Activated CD4-positive, alpha-beta T cell treated with anti-CD3 and anti-CD28 coated beads, Interleukin-2, Interleukin-6, amounts not matched to agents 100 ng/mL and 50 ng/mL, durations not matched to agents 16 hours and 8 hours (primary cell): ENCODE measurements at regions not wholly inside any gene's neighbourhood (a gene's known extent, or its start where the extent isn't known, plus 50 kb on each side); places are given as distances from the start of the nearest gene placed in this dataset.
"Not testable (repeated sequence)": the region's sequence is repeated elsewhere in the genome, so short reads cannot be mapped to it uniquely, and the experiment has no call there.

Experiments
- DNase-seq: peaks from one replicate; pipeline ENCODE4 v3.0.0-alpha.2; 2020

DNA sequence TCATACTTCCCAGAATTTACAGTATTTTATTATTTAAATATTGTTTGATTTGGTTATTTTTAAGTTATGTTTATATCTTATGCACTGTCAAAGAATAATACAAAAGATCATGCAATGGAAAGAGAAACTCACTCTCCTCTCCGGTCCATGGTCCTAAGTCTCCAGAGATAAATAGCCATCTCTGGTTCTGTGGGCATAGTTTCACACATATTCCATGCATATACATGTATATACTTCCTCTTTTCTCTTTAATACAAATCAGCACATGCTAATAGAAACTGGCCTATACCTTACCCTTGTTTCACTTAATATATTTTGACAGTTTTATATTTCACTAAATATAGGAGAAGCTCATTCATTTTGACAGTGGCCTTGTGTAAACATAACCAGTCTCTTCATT is 901.7 kb upstream of the CITED2 start:
- no peak for DNase-seq

- no peak for DNase-seq
These were observed 901.3 kb upstream of the CITED2 start for GRCh38 chr6:140275725-140276124.

- DNase-seq = no peak
These were observed 900.1 kb upstream of the CITED2 start for GRCh38 chr6:140274548-140274947.

- DNase-seq = no peak
These were observed 897.4 kb upstream of the CITED2 start for GRCh38 chr6:140271759-140272377.

DNA sequence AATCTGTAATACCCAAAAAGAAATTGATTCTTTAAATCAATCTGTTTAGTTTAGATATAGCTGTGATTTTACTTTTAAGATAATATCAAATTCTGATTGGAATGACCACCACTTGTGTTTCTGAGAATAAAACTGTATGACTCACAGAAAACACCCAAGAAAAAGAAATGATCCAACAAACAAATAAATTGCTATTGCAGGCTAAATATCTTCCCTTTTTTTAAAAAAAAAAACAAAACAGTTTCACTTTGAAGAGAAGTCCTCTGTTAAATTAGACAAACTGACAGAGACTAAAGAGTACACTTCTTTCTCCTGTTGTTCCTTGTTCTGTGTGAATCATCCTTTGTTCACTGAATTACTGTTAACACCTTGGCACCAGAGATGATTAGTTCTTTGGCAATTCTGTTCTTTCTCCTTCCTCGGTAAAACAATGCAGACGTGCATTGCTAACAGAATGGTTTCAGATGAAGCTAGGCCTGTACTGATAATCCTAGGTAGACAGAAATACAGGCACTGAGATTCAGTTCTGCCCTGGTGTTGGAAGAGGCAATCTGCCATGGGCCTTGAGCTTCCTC is 895.2 kb upstream of the CITED2 start:
- no peak for DNase-seq

DNA sequence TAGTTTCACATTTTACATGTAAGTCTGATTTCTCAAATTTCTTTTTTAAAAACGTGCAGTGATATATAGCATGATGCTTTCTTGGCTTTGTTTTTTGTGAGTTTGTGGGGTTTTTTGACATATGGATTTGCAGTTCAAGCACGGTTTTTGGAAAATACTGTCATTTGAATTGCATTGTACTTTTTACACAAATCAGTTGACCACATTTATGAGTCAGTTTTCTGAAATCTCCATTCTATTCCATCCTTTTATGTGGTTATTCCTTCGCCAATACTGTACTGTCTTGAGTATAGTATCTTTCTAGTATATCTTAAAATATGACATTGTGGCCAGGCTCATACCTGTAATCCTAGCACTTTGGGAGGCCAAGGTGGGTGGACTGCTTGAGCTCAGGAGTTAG is 890.0 kb upstream of the CITED2 start:
- no peak for DNase-seq

- DNase-seq = not testable (repeated sequence)
These were observed 883.9 kb upstream of the CITED2 start for GRCh38 chr6:140258302-140258701.

DNA sequence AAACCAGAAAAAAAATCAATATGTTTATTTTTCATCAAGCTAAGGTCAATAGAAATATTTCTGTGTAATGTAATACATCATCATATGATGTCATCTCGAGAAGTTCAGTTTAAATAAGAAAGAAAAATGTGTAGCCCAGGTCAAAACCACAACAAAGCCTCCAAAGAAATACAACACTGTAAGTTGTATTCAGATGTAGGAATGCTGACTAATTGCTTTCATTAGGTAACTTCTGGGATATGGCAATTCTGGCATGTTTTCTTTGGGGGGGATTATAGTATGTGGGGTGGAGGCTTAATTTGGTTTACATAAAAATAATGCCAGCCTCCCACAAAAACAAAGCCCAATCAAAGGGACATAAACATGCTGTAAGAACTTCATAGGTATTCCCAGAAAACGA is 881.8 kb upstream of the CITED2 start:
- no peak for DNase-seq

DNA sequence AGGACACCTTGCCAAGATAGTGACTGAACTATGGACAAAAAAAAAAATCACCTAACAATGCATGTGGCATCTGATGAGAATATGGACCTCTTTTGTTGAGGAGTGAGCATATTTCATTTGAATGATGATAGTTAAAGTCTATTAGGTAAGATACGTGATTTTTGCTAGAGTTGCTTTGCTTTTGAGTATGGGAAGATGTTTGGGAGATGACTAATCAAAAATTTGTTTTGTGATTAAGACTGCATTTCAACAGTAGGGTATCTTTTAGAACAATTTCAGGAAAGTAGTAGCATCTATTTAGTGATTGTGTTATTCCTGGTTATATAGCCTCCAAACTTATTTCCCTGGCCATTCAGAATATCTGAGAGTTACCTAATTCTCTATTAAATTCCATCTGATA is 878.6 kb upstream of the CITED2 start:
- DNase-seq = no peak

- no peak for DNase-seq
These were observed 877.7 kb upstream of the CITED2 start for GRCh38 chr6:140252099-140252498.

DNA sequence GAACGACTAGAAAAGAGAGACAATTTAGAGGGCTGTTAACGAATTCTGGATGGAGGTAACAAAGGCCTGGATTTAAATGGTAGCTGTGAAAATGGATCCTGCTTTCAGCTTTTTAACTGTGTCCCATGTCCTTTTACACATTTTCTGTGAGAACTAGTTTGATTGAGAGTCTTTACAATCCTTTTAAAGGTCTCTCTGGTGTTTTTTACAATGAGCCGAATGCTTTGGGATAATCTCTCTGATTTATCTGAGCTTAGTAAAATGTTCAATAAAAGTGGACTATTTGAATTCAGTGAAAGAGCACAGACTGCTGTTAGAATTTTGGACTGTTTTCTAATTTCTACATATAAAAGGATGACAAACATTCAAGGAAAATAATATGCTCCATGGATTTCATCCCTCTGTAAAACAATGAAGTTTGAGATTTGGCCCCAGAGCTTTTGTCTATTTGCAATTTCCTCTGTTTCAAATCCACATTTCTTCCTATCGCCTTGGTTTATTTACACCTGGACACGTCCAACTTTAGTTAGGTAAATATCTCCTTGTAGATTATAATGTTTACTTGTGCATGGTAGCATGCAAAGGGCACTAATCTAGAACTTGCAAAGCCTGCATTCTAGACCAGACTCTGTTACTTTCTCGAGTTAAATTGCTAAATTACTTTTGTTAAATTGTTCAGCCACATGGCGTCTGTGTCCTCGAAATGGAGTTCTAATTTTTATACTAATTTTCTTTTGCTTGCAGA is 871.0 kb upstream of the CITED2 start:
- DNase-seq = no peak

- DNase-seq = no peak
These were observed 862.8 kb upstream of the CITED2 start for GRCh38 chr6:140237251-140237650.

- no peak for DNase-seq
These were observed 862.3 kb upstream of the CITED2 start for GRCh38 chr6:140236732-140237131.

DNA sequence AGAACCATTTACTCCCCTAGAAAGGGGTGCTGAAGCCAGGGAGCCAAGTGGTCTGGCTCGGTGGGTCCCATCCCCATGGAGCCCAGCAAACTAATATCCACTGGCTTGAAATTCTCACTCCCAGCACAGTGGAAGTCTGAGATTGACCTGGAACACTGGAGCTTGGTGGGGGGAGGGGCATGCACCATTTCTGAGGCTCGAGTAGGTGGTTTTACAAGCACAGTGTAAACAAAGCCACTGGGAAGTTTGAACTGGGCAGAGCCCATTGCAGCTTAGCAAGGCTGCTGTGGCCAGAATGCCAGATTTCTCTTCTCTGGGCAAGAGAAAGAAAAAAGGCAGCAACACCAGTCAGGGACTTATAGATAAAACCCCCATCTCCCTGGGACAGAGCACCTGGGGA is 855.8 kb upstream of the CITED2 start:
- DNase-seq = no peak

DNA sequence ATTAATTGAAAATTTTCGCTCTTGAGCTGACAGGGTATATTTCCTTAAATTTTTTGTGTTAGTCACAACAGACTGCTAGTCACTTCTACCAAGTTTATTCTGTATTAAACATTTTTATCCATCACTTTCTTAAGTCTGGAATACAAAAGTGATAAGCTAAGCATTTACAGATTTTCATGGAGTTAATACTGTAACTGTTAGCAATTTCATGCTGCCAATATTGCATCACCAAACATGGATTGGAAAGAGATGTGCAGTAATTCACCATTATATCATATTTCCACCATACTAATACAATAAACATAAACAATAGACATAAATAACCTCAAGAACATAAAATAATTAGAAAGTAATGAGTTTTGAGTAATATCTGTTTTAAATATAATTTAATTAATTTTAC is 854.0 kb upstream of the CITED2 start:
- DNase-seq = no peak

DNA sequence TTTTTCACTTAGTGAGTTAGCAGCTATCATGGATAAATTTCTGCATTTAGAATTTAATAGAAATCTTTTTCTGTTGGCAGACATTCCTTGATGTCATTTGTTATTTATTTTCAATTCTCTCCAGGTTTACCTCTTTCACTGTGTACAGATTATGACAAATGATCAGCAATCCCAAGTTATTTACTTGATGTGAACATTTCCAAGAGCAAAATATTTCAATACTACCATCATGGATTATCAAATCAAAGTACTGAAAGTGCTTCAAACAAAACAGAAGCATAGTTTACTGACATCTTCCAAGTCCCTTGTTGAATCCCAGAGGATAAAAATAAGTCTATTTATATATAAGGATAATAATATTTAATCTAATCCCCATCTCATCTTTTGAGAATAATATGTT is 852.2 kb upstream of the CITED2 start:
- no peak for DNase-seq

- DNase-seq = no peak
These were observed 851.4 kb upstream of the CITED2 start for GRCh38 chr6:140225701-140226436.

DNA sequence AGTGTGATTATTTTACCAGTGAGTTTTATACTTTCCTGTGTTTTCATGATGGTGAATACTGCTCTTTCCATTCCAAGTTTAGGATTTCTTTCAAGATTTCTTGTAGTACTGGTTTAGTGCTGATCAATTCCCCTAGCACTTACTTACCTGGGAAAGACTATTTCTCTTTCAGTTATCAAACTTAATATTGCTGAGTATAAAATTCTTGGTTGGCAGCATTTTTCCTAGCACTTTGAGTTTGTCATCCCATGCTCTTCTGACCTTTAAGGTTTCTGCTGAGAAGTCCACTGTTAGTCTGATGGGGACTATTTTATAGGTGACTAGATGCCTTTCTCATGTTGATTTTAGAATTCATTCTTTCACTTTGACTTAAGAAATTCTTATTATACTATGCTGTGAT is 842.8 kb upstream of the CITED2 start:
- DNase-seq = no peak

DNA sequence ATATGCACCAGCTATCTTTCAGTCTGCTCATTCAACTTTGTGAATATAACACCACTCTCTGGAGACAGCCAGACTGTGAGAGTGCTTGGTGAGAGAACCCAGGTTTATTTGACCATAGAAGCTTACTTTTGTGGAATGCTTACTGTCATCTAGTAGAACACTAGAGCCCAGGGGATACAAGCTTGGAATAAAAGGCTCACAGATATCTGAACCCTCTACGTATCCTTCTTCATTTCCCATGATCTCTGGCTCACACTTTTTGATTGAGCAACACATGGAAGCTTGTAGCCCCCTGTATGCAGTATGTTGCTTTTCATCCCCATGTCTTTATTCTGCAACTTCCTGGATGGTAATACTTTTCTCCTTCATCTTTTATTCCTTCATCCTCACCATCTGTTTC is 835.3 kb upstream of the CITED2 start:
- no peak for DNase-seq

DNA sequence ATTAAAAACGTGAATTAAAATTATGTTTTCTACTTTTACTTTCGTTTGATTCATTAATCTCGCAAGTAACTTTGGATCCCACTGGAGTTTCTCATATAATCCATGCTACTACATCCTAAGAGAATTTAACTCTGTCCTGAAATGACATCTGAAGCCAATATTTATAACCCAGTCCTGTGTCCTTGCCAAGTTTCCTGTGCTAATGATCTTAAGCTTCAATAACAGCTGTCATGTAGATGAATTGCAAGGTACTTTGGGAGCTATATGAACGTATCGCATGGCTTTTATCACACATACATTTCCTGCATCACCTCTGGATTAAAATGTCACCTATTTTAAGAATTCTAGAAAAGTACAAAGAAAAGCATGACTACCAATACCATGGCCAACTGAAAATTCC is 833.8 kb upstream of the CITED2 start:
- no peak for DNase-seq

- DNase-seq = no peak
These were observed 831.5 kb upstream of the CITED2 start for GRCh38 chr6:140205795-140206593.

- DNase-seq = no peak
These were observed 829.7 kb upstream of the CITED2 start for GRCh38 chr6:140204154-140204553.

GRCh38 chr6:140203661-140204147 is 829.3 kb upstream of the CITED2 start:
- no peak for DNase-seq
